ENCODE measurements at regions not wholly inside any gene's neighbourhood (a gene's known extent, or its start where the extent isn't known, plus 50 kb on each side); places are given as distances from the start of the nearest gene placed in this dataset.

DNA sequence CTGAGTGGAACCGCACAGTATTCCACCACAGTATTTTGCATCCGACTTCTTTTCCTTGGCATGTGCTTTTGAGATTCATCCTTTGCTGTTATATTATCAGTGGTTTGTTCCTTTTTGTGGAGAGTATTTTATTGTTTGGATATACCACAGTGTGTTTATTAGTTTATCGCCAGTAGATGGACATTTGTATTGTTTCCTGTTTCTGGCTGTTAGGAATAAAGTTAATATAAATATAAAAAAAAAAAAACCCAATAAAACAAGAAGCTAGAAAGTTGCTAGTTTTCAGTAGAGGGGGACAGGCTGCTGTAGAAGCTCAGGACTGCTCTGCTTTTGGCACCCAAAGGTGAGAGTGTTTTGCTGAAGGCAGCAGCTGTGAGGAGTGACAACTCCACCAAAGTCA is 62.0 kb upstream of the EEA1 start:
- Histone ChIP-seq H2AFZ (peak overlapping the region; percentile 51), H3K36me3 (ENCODE audit: control insufficient read depth, insufficient read depth, low read length) (no peaks in the 10 kb centered on the region), H3K4me1 (peaks cover 13% of the 10 kb centered on the region), H3K4me2 (ENCODE audit: low read length) (no peak overlapping the region), H3K9me3 (ENCODE audit: control insufficient read depth, low read length) (no peaks in the 10 kb centered on the region), H3K9ac (no peak overlapping the region), H3K27me3 (ENCODE audit: control insufficient read depth, insufficient read depth, low read length) (no peaks in the 10 kb centered on the region), H3K79me2 (no peaks in the 10 kb centered on the region), H3K4me3 (ENCODE audit: low read depth, low read length) (no peak overlapping the region), H3K27ac (no peak overlapping the region)
- TF ChIP-seq, protein P1, sequence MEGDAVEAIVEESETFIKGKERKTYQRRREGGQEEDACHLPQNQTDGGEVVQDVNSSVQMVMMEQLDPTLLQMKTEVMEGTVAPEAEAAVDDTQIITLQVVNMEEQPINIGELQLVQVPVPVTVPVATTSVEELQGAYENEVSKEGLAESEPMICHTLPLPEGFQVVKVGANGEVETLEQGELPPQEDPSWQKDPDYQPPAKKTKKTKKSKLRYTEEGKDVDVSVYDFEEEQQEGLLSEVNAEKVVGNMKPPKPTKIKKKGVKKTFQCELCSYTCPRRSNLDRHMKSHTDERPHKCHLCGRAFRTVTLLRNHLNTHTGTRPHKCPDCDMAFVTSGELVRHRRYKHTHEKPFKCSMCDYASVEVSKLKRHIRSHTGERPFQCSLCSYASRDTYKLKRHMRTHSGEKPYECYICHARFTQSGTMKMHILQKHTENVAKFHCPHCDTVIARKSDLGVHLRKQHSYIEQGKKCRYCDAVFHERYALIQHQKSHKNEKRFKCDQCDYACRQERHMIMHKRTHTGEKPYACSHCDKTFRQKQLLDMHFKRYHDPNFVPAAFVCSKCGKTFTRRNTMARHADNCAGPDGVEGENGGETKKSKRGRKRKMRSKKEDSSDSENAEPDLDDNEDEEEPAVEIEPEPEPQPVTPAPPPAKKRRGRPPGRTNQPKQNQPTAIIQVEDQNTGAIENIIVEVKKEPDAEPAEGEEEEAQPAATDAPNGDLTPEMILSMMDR (IDR thresholded peaks at IDR 0.05) = no peak

DNA sequence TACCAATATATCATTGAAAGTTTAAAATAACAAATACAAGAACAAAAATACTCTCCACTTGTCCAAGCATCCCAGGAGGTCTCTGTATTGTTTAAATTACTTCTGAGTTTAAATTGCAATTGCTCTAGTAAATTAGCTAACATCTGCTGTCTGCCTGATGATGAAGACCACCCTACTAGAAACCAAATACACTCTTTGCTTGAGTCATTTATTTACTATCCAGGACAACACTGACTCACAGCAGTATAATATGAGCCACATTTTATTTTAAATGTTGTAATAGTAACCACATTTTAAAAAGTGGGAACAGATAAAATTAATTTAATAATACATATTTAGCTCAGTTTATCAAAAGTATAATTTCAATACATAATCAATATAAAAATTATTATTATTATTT is 62.9 kb upstream of the EEA1 start:
- Histone ChIP-seq H3K9me3 (ENCODE audit: control insufficient read depth, low read length) (no peaks in the 10 kb centered on the region), H3K27me3 (ENCODE audit: control insufficient read depth, insufficient read depth, low read length) (no peaks in the 10 kb centered on the region), H3K4me2 (ENCODE audit: low read length) (no peak overlapping the region), H3K27ac (no peak overlapping the region), H3K9ac (no peak overlapping the region), H3K4me1 (peaks cover 13% of the 10 kb centered on the region), H3K79me2 (no peaks in the 10 kb centered on the region), H2AFZ (no peak overlapping the region), H3K4me3 (ENCODE audit: low read depth, low read length) (no peak overlapping the region), H3K36me3 (ENCODE audit: control insufficient read depth, insufficient read depth, low read length) (no peaks in the 10 kb centered on the region)
- TF ChIP-seq, protein P1 (IDR thresholded peaks at IDR 0.05) = no peak

DNA sequence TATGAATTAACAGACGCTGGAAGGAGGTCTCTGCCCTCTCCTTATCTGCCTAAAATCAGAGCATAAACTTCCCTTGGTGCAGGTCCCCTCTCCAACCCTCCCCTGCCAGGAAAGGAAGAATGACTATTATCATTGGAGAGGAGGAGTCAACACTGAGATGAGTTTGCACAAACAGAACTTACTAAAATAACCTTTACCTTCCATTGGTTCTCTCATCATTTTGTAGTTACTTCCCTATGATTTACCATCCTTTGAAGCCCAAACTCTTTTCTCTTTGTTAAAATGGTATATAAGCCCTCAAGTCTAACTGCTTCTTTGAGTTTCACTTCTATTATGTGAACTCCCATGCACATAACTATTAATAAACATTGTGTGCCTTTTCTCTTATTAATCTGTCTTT is 64.2 kb upstream of the EEA1 start:
- TF ChIP-seq, protein P1 (IDR thresholded peaks at IDR 0.05) = no peak
- Histone ChIP-seq H3K4me2 (ENCODE audit: low read length) (no peak overlapping the region), H3K9ac (no peak overlapping the region), H3K36me3 (ENCODE audit: control insufficient read depth, insufficient read depth, low read length) (no peaks in the 10 kb centered on the region), H3K4me3 (ENCODE audit: low read depth, low read length) (no peak overlapping the region), H2AFZ (no peak overlapping the region), H3K4me1 (peaks cover 7% of the 10 kb centered on the region), H3K79me2 (no peaks in the 10 kb centered on the region), H3K27ac (no peak overlapping the region), H3K9me3 (ENCODE audit: control insufficient read depth, low read length) (no peaks in the 10 kb centered on the region), H3K27me3 (ENCODE audit: control insufficient read depth, insufficient read depth, low read length) (no peaks in the 10 kb centered on the region)

DNA sequence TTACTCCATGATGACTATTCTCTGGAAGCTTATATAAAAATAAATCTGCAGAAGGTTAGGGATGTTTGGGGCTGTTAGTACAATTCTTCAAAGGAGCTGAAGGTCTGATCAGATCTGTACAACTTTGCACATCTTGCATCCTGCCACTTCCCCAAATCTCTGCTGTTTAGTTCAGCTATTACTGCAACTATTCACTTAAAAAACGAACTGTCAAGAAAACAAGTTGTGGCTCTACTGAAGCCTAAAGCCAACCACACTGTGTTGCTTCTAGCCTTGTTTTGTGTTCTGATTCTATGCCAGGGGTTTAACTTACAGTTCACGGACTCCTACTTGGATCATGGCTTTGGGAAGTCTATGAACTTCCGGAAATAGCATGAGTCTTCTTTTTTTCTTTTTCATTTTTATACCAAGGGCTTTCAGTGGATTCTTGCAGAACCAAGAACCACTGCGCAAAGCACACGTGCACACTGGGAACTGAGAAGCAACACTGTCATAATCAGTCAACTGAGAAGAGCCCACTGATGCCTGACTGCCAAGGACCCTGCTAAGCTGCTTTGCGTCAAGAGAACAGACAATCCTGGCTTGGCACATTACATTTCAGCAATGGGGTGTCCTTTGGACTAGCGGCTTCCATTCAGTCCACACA is 66.3 kb upstream of the EEA1 start:
- H3K4me3 ChIP-seq (ENCODE audit: low read depth, low read length) = no peak overlapping the region
- H2AFZ ChIP-seq = no peak overlapping the region
- H3K36me3 ChIP-seq (ENCODE audit: control insufficient read depth, insufficient read depth, low read length) = no peaks in the 10 kb centered on the region
- H3K4me1 ChIP-seq = no peaks in the 10 kb centered on the region
- TF ChIP-seq, protein P1 (IDR thresholded peaks at IDR 0.05) = no peak
- no peaks in the 10 kb centered on the region for H3K79me2 ChIP-seq
- H3K4me2 ChIP-seq (ENCODE audit: low read length) = no peak overlapping the region
- H3K9ac ChIP-seq = no peak overlapping the region
- H3K27ac ChIP-seq = no peak overlapping the region
- H3K27me3 ChIP-seq (ENCODE audit: control insufficient read depth, insufficient read depth, low read length) = no peaks in the 10 kb centered on the region
- no peaks in the 10 kb centered on the region for H3K9me3 ChIP-seq (ENCODE audit: control insufficient read depth, low read length)

DNA sequence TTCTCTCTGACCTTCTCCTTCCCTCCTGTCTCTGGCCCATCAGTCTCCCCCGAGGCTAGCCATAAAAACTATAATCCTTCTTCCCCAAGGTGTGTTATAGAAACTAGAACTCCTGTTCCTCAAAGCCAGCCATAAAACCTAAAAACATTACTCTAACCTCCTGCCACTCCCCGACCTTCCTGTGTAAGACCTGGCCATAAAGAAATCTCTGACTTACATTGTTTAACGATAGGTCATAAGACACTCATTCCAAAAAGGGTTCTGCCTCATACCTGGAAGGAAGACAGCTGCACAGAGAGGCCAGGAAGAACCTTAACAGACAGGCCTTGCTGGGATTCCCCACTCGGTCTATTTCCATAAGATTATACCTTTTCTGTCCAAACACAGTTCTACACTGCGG is 70.9 kb upstream of the EEA1 start:
- Histone ChIP-seq H3K36me3 (ENCODE audit: control insufficient read depth, insufficient read depth, low read length) (no peaks in the 10 kb centered on the region), H2AFZ (peak overlapping the region; percentile 36), H3K4me3 (ENCODE audit: low read depth, low read length) (no peak overlapping the region), H3K4me2 (ENCODE audit: low read length) (no peak overlapping the region), H3K27ac (no peak overlapping the region), H3K9me3 (ENCODE audit: control insufficient read depth, low read length) (no peaks in the 10 kb centered on the region), H3K4me1 (peaks cover 23% of the 10 kb centered on the region), H3K9ac (no peak overlapping the region), H3K27me3 (ENCODE audit: control insufficient read depth, insufficient read depth, low read length) (no peaks in the 10 kb centered on the region), H3K79me2 (no peaks in the 10 kb centered on the region)
- TF ChIP-seq, protein P1 (IDR thresholded peaks at IDR 0.05) = no peak
